HUES6 (cell line): ENCODE measurements at regions not wholly inside any gene's neighbourhood (a gene's known extent, or its start where the extent isn't known, plus 50 kb on each side); places are given as distances from the start of the nearest gene placed in this dataset.

Source experiments
- H3K27ac ChIP-seq: 2 replicates; pipeline ENCODE4 v1.7.0; 2013; ENCODE audit warnings: low read depth, mild to moderate bottlenecking, low read length, inconsistent platforms
- H3K27me3 ChIP-seq: 2 replicates; pipeline ENCODE4 v1.6.1; 2013; ENCODE audit warnings: low read length; ENCODE audit not compliant: control insufficient read depth, insufficient read depth
- H3K36me3 ChIP-seq: 2 replicates; pipeline ENCODE4 v1.6.1; 2013; ENCODE audit warnings: low read length; ENCODE audit not compliant: control insufficient read depth, insufficient read depth
- H3K4me1 ChIP-seq: 2 replicates; pipeline ENCODE4 v1.6.1; 2013; ENCODE audit warnings: low read length; ENCODE audit not compliant: control insufficient read depth, insufficient read depth
- H3K4me3 ChIP-seq: 2 replicates; pipeline ENCODE4 v1.5.1; 2013; ENCODE audit warnings: low read depth, low read length
- H3K9ac ChIP-seq: one replicate; pipeline ENCODE4 v1.6.1; 2013; ENCODE audit warnings: mild to moderate bottlenecking, low read length
- H3K9me3 ChIP-seq: 2 replicates; pipeline ENCODE4 v1.6.1; 2013; ENCODE audit warnings: low read depth, low read length; ENCODE audit not compliant: control insufficient read depth, insufficient read depth

GRCh38 chr16:5560084-5560483 is 462.5 kb upstream of the EEF2KMT start:
- no peak overlapping the region for H3K4me3 ChIP-seq
- H3K9me3 ChIP-seq = peaks cover 2% of the 10 kb centered on the region; the same call in 1 of the 2 replicates
- H3K27ac ChIP-seq = no peak overlapping the region
- no peaks in the 10 kb centered on the region for H3K4me1 ChIP-seq
- no peaks in the 10 kb centered on the region for H3K36me3 ChIP-seq
- H3K27me3 ChIP-seq = 0 out of 2 replicates have a peak, but pooled peaks cover 2% of the 10 kb centered on the region
- H3K9ac ChIP-seq = no peak overlapping the region

GRCh38 chr16:5557966-5558365 is 460.4 kb upstream of the EEF2KMT start:
- no peaks in the 10 kb centered on the region for H3K27me3 ChIP-seq

DNA sequence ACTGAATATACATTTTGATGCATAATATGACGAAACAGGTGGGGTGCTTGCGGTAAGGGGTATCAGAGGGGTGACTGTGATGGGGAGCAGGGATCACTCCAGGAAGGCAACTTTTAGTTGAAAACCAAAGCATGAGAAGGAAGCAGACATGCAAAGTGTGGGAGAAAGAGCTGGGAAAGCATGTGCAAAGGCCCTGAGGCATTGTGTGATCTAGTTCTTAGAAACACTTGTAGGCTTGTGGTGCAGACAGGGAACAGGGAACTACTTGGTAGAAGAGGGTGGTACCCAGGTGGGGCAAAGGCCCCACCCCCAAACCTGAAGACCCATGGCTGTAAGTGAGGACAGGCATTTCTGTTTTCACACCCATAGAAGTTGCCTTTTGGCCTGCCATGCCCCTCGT is 459.9 kb upstream of the EEF2KMT start:
- no peak overlapping the region for H3K27ac ChIP-seq
- peaks cover 6% of the 10 kb centered on the region; the same call in 1 of the 2 replicates for H3K9me3 ChIP-seq
- no peak overlapping the region for H3K9ac ChIP-seq
- no peak overlapping the region for H3K4me3 ChIP-seq
- H3K36me3 ChIP-seq = no peaks in the 10 kb centered on the region
- no peaks in the 10 kb centered on the region for H3K27me3 ChIP-seq
- no peaks in the 10 kb centered on the region for H3K4me1 ChIP-seq

More at GRCh38 chr16:5557966-5558365, 460.4 kb upstream of the EEF2KMT start:
- Histone ChIP-seq H3K9ac (no peak overlapping the region), H3K9me3 (peaks cover 2% of the 10 kb centered on the region; the same call in 1 of the 2 replicates), H3K36me3 (no peaks in the 10 kb centered on the region), H3K4me3 (no peak overlapping the region), H3K27ac (no peak overlapping the region), H3K4me1 (no peaks in the 10 kb centered on the region)

GRCh38 chr16:5556158-5556810 is 458.7 kb upstream of the EEF2KMT start:
- no peak overlapping the region for H3K27ac ChIP-seq
- no peaks in the 10 kb centered on the region for H3K27me3 ChIP-seq
- H3K9ac ChIP-seq = no peak overlapping the region
- H3K9me3 ChIP-seq = peaks cover 6% of the 10 kb centered on the region; the same call in 1 of the 2 replicates
- no peak overlapping the region for H3K4me3 ChIP-seq
- H3K4me1 ChIP-seq = no peaks in the 10 kb centered on the region
- no peaks in the 10 kb centered on the region for H3K36me3 ChIP-seq

GRCh38 chr16:5551909-5552308 is 454.3 kb upstream of the EEF2KMT start:
- H3K27me3 ChIP-seq = 0 out of 2 replicates have a peak, but pooled peaks cover 4% of the 10 kb centered on the region
- no peak overlapping the region for H3K9ac ChIP-seq
- H3K4me1 ChIP-seq = no peaks in the 10 kb centered on the region

DNA sequence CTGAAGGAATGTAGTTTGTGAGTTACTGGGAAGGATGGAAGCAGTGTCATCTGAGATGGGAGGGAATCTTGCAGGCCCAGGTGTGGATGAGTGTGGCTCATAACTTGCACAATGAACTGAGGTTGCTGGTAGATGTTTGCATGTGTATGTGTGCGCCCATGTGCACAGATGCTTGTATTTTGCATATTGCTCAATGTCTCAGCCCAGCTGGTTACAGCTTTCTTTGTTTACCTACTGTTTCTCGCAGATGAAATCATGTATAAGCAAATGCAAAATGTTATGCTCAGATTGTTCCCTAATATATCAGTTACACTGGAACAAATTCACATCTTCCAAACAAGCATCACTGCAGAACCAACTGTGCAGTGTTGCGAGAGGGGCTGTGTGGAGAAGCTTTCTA is 452.2 kb upstream of the EEF2KMT start:
- Histone ChIP-seq H3K27ac (no peak overlapping the region), H3K9ac (no peak overlapping the region), H3K9me3 (0 out of 2 replicates have a peak, but pooled peaks cover 3% of the 10 kb centered on the region), H3K4me1 (no peaks in the 10 kb centered on the region), H3K36me3 (no peaks in the 10 kb centered on the region), H3K4me3 (no peak overlapping the region), H3K27me3 (0 out of 2 replicates have a peak, but pooled peaks cover 4% of the 10 kb centered on the region)

More at GRCh38 chr16:5551909-5552308, 454.3 kb upstream of the EEF2KMT start:
- Histone ChIP-seq H3K4me3 (no peak overlapping the region), H3K27ac (no peak overlapping the region), H3K36me3 (no peaks in the 10 kb centered on the region), H3K9me3 (peaks cover 6% of the 10 kb centered on the region; the same call in 1 of the 2 replicates)

DNA sequence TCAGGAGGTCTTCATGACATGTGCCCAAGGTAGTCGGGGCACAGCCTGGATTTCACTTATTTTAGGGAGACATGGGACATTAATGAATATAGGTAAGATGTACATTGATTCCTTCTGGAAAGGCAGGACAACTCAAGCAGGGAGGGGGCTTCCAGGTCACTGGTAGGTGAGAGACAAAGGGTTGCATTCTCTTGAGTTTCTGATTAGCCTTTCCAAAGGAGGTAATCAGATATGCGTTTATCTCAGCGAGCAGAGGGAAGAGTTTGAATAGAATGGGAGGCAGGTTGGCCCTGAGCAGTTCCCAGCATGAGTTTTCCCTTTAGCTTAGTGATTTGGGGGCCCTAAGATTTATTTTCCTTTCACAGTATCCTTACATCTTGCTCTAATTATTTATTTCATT is 443.8 kb upstream of the EEF2KMT start:
- Histone ChIP-seq H3K27ac (no peak overlapping the region), H3K4me1 (peaks cover 13% of the 10 kb centered on the region; the same call in 1 of the 2 replicates), H3K4me3 (no peak overlapping the region), H3K9ac (no peak overlapping the region), H3K9me3 (no peaks in the 10 kb centered on the region), H3K36me3 (no peaks in the 10 kb centered on the region), H3K27me3 (no peaks in the 10 kb centered on the region)

- Histone ChIP-seq H3K27ac (no peak overlapping the region), H3K27me3 (no peaks in the 10 kb centered on the region; the same call in 1 of the 2 replicates), H3K36me3 (no peaks in the 10 kb centered on the region), H3K4me3 (no peak overlapping the region), H3K9me3 (peaks cover 4% of the 10 kb centered on the region; the same call in 1 of the 2 replicates), H3K9ac (no peak overlapping the region), H3K4me1 (peaks cover 13% of the 10 kb centered on the region; the same call in 1 of the 2 replicates)
Measured at GRCh38 chr16:5537347-5537746, 439.8 kb upstream of the EEF2KMT start.

DNA sequence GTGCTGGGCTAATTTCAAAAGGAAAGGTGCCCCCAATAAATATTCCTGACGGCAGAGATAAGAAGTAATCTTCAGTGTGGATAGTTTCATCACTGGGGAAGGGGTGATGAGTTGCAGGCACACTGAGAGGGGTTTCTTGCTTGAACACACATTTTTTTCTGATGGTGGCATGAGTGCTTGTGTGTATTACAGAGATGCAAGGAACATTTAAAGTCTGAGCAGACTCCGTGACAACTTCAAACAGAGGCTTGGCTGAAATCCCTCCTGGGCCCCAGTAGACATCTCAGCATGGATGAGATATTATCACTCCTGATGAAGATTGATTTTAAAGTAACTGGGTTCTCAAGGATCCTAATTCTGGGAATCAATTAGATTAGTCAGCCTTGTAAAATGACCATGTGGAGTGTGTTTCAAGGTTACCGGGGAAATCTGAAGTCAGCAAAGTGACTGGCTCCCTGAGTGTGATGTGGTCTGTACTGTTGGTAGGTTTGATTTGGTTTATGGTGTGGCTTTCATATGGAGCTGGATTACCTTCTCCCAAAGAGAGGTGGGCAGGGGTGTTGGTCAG is 435.8 kb upstream of the EEF2KMT start:
- Histone ChIP-seq H3K9ac (no peak overlapping the region), H3K36me3 (no peaks in the 10 kb centered on the region), H3K4me3 (no peak overlapping the region), H3K27ac (no peak overlapping the region), H3K27me3 (no peaks in the 10 kb centered on the region; the same call in 1 of the 2 replicates), H3K9me3 (peaks cover 4% of the 10 kb centered on the region; the same call in 1 of the 2 replicates), H3K4me1 (no peaks in the 10 kb centered on the region)

DNA sequence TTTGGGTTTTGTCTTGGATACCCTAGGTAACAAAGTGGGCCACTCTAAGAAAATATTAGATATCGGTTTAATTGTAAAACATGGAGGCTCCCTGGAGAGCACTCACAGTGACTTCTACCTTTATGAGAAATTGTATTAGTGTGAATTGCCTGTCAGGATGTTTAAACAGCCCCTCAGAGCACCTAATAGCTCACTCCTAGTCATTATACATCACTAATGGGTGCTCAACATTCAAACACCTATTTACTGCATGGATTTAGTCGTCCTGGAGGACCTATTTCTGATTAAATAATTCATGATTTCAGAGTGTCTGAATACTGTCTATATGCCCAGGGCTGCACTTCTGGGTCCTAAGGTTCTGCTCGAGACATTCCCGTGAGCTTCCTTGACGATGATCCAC is 430.2 kb upstream of the EEF2KMT start:
- no peaks in the 10 kb centered on the region for H3K36me3 ChIP-seq

GRCh38 chr16:5526826-5527225 is 429.2 kb upstream of the EEF2KMT start:
- Histone ChIP-seq H3K9ac (no peak overlapping the region), H3K36me3 (no peaks in the 10 kb centered on the region), H3K9me3 (no peaks in the 10 kb centered on the region), H3K4me1 (peaks cover 8% of the 10 kb centered on the region), H3K27me3 (no peaks in the 10 kb centered on the region), H3K27ac (no peak overlapping the region), H3K4me3 (no peak overlapping the region)

More for the DNA sequence above, 430.2 kb upstream of the EEF2KMT start:
- Histone ChIP-seq H3K4me3 (no peak overlapping the region), H3K4me1 (peaks cover 8% of the 10 kb centered on the region), H3K27ac (no peak overlapping the region), H3K9me3 (no peaks in the 10 kb centered on the region), H3K9ac (no peak overlapping the region), H3K27me3 (no peaks in the 10 kb centered on the region)
